ENCODE measurements at regions not wholly inside any gene's neighbourhood (a gene's known extent, or its start where the extent isn't known, plus 50 kb on each side); places are given as distances from the start of the nearest gene placed in this dataset.

DNA sequence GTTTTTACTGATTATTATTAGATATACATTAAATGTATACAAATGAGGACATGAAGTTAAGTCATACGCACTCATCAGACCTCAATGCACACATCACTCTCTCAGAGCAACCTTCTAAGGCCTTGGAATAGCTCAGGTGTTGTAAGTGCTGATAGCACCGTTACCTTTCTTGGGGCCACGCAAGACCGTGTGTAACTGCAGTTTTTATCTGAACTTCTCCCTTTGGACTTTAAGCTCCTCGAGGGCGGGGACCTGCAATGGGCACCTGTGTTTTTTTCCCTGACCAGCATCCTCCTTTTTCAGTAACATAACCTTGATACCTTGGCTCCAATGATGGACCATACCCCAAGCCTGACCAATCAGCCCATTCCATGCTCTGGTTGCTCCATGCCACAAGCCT, 136.5 kb upstream of the TMCC3 start:
- no peak overlapping the region for H3K27ac ChIP-seq
- DNase-seq, result no peak
- no peak overlapping the region for H3K4me3 ChIP-seq
- no peaks in the 10 kb centered on the region for H3K4me1 ChIP-seq
- H3K9me3 ChIP-seq, result no peaks in the 10 kb centered on the region
- intact Hi-C loops (cut with DNase I; ENCODE audit: low total_unique reads), result no loop called here
- no peaks in the 10 kb centered on the region for H3K27me3 ChIP-seq
- no peaks in the 10 kb centered on the region for H3K36me3 ChIP-seq (ENCODE audit: low read depth, missing control alignments)
- TF ChIP-seq, protein P1, sequence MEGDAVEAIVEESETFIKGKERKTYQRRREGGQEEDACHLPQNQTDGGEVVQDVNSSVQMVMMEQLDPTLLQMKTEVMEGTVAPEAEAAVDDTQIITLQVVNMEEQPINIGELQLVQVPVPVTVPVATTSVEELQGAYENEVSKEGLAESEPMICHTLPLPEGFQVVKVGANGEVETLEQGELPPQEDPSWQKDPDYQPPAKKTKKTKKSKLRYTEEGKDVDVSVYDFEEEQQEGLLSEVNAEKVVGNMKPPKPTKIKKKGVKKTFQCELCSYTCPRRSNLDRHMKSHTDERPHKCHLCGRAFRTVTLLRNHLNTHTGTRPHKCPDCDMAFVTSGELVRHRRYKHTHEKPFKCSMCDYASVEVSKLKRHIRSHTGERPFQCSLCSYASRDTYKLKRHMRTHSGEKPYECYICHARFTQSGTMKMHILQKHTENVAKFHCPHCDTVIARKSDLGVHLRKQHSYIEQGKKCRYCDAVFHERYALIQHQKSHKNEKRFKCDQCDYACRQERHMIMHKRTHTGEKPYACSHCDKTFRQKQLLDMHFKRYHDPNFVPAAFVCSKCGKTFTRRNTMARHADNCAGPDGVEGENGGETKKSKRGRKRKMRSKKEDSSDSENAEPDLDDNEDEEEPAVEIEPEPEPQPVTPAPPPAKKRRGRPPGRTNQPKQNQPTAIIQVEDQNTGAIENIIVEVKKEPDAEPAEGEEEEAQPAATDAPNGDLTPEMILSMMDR (IDR thresholded peaks at IDR 0.05), result no peak
- no peak for TF ChIP-seq POLR2A (IDR thresholded peaks at IDR 0.05)
- 94 to 95% methylated on average over 6 of the region's 6 CpGs for WGBS, 2 donors

DNA sequence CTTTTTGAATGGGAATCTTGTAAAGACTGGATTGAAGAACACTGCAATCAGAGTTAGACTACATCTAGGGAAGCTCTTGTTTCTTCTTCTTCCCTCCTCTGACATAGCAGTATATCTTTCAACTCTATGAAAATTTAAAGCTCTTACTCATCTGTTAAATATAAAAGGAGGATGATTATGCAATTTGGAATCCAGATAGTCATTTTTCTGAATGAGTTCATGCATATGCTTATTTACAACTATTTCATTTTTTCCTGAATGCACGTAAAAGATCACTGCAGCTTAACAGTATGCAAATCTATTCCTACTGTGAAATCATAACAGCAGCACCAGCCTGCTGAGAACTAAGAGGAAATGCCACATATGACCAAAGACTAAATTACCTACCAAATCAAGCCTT, 133.5 kb upstream of the TMCC3 start:
- no peak overlapping the region for H3K4me3 ChIP-seq
- WGBS, 2 donors, result 56 to 71% methylated on average over 1 of the region's 1 CpG
- no peaks in the 10 kb centered on the region for H3K4me1 ChIP-seq
- no peaks in the 10 kb centered on the region for H3K27me3 ChIP-seq
- intact Hi-C loops (cut with DNase I; ENCODE audit: low total_unique reads), result no loop called here
- TF ChIP-seq, protein P1 (IDR thresholded peaks at IDR 0.05), result no peak
- no peak for TF ChIP-seq POLR2A (IDR thresholded peaks at IDR 0.05)
- no peak for DNase-seq
- H3K27ac ChIP-seq, result no peak overlapping the region
- H3K36me3 ChIP-seq (ENCODE audit: low read depth, missing control alignments), result no peaks in the 10 kb centered on the region
- no peaks in the 10 kb centered on the region for H3K9me3 ChIP-seq

DNA sequence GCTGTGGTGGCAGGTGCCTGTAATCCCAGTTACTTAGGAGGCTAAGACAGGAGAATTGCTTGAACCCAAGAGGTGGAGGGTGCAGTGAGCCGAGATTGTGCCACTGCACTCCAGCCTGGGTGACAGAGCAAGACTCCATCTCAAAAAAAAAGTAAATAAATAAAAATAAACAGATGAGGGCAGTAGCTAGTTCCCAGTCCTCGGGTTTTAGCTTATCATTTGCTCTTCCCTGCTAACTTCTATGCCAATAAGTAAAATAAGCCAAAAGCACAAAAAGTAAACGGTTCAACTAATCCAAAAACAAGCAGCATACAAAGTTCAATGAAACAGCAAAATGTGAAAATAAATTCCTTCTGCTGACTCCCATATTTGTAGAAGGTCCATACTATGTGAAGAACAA, 133.0 kb upstream of the TMCC3 start:
- Histone ChIP-seq H3K27ac (no peak overlapping the region), H3K36me3 (ENCODE audit: low read depth, missing control alignments) (no peaks in the 10 kb centered on the region), H3K4me1 (no peaks in the 10 kb centered on the region), H3K9me3 (no peaks in the 10 kb centered on the region), H3K27me3 (no peaks in the 10 kb centered on the region), H3K4me3 (no peak overlapping the region)
- WGBS, 2 donors, result 22 to 43% methylated on average over 3 of the region's 3 CpGs
- TF ChIP-seq, protein P1 (IDR thresholded peaks at IDR 0.05), result no peak
- TF ChIP-seq POLR2A (IDR thresholded peaks at IDR 0.05), result no peak
- intact Hi-C loops (cut with DNase I; ENCODE audit: low total_unique reads), result no loop called here
- no peak for DNase-seq

DNA sequence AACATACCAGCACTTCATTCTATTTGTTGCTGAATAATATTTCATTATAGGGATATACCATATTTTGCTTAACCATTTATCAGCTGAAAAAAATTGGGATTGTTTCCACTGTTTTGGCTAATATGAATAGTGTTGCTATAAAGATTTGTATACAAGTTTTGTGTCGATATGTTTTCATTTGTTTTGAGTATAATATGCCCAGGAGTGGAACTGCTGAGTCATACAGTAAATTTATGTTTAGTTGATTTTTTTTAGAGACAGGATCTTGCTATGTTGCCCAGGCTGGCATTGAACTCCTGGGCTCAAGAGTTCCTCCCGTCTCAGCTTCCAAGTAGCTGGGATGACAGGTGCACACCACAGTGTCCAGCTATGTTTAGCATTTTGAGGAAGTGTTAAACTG, 131.5 kb upstream of the TMCC3 start:
- H3K4me3 ChIP-seq, result no peak overlapping the region
- H3K4me1 ChIP-seq, result no peaks in the 10 kb centered on the region
- no peak overlapping the region for H3K27ac ChIP-seq
- H3K9me3 ChIP-seq, result no peaks in the 10 kb centered on the region
- no peaks in the 10 kb centered on the region for H3K27me3 ChIP-seq
- intact Hi-C loops (cut with DNase I; ENCODE audit: low total_unique reads), result no loop called here
- DNase-seq, result no peak
- 90 to 92% methylated on average over 2 of the region's 2 CpGs for WGBS, 2 donors
- no peak for TF ChIP-seq POLR2A (IDR thresholded peaks at IDR 0.05)
- TF ChIP-seq, protein P1 (IDR thresholded peaks at IDR 0.05), result no peak
- no peaks in the 10 kb centered on the region for H3K36me3 ChIP-seq (ENCODE audit: low read depth, missing control alignments)

DNA sequence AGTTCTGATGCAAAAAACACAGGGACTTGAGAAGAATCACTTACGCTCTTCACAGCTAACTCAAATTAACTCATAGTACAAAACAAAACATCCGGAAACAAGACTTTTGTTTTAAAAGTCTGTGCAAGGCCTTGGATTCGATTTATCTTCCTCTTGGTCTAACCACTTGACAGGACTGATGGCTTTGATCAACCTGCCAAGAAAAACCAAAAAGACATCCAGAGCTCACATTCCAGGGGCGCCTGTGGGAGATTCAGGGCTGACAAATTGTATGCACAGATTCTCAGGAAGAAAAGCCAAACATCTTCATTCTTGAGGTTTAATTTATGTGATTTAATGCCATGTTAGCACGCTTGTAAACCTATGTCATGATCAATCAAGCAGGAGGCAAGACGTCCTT, 129.1 kb upstream of the TMCC3 start:
- no peaks in the 10 kb centered on the region for H3K27me3 ChIP-seq
- no peaks in the 10 kb centered on the region for H3K9me3 ChIP-seq
- no peaks in the 10 kb centered on the region for H3K4me1 ChIP-seq
- no peaks in the 10 kb centered on the region for H3K36me3 ChIP-seq (ENCODE audit: low read depth, missing control alignments)
- intact Hi-C loops (cut with DNase I; ENCODE audit: low total_unique reads), result no loop called here
- H3K4me3 ChIP-seq, result no peak overlapping the region
- no peak overlapping the region for H3K27ac ChIP-seq
- TF ChIP-seq, protein P1 (IDR thresholded peaks at IDR 0.05), result no peak
- no peak for TF ChIP-seq POLR2A (IDR thresholded peaks at IDR 0.05)
- WGBS, 2 donors, result 59 to 63% methylated on average over 6 of the region's 6 CpGs
- no peak for DNase-seq

Data from testis (tissue), 2 donors.